ENCODE measurements at regions not wholly inside any gene's neighbourhood (a gene's known extent, or its start where the extent isn't known, plus 50 kb on each side); places are given as distances from the start of the nearest gene placed in this dataset.

DNA sequence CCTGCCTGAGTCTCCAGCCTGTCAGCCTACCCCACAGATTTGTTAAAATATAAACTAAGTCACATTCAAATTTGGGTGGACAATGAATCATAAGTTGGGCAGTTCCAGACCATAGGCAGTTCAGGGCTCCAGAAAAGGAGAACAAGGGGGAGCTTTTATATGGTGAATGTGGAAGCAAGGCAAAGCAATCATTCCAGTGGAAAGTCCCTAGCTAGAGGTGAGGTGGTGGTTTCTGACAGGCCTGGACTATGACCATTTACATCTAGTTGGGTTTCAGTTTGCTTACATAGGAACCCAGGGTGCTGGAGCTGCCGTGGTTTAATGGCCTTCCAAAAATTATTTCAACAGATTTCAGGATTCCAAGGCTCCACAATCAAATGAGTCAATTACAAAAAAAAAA lies 207.3 kb downstream of the AEBP2 start:
- DNase-seq (ENCODE audit: low spot score) = no peak
- in situ Hi-C loops (cut with MboI; ENCODE audit: low sequenced_read_pairs, unreplicated experiment) = no loop called here
- TF ChIP-seq CTCF (IDR thresholded peaks at IDR 0.05; ENCODE audit: borderline replicate concordance, control extremely low read depth, extremely low read depth, insufficient read depth, missing control alignments) = no peak

DNA sequence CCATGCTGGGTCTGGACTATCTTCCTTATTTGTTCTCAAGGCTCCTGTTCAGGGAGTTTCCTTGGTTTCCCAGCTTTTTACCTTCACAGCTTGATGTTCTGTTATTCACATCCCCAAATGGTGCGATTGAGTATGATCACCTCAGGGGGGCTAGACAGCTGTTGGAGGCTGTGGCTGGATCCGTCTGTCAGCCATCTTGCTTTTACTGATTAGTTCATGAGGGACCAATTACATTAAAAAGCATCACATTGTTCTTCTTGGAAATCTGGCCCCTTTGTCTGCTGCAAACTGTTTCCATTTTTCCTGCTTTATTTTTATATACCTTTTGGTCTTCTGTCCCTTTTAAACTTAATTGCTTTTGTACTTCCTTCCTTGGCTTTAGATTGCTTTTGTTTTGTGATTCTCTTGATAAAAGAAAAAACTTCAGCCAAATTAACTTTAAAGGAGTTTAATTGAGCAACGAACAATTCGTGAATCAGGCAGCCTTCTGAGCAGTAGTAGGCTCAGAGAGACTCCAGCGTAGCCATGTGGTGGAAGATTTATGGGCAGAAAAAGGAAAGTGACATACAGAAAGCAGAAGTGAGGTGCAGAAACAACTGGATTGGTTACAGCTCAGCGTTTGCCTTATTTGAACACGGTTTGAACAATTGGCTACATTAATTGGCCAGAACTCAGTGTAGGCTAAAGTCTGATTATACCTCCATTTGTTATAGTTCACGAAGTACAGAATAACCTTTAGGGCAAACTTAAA lies 208.7 kb downstream of the AEBP2 start:
- in situ Hi-C loops (cut with MboI; ENCODE audit: low sequenced_read_pairs, unreplicated experiment) = no loop called here
- DNase-seq (ENCODE audit: low spot score) = no peak
- TF ChIP-seq CTCF (IDR thresholded peaks at IDR 0.05; ENCODE audit: borderline replicate concordance, control extremely low read depth, extremely low read depth, insufficient read depth, missing control alignments) = no peak

GRCh38 chr12:19648591-19648990 lies 209.3 kb downstream of the AEBP2 start:
- no peak for DNase-seq (ENCODE audit: low spot score)
- in situ Hi-C loops (cut with MboI; ENCODE audit: low sequenced_read_pairs, unreplicated experiment) = no loop called here
- no peak for TF ChIP-seq CTCF (IDR thresholded peaks at IDR 0.05; ENCODE audit: borderline replicate concordance, control extremely low read depth, extremely low read depth, insufficient read depth, missing control alignments)

- in situ Hi-C loops (cut with MboI; ENCODE audit: low sequenced_read_pairs, unreplicated experiment) = no loop called here
- no peak for DNase-seq (ENCODE audit: low spot score)
- no peak for TF ChIP-seq CTCF (IDR thresholded peaks at IDR 0.05; ENCODE audit: borderline replicate concordance, control extremely low read depth, extremely low read depth, insufficient read depth, missing control alignments)
Observed at GRCh38 chr12:19652386-19652785, 213.1 kb downstream of the AEBP2 start.

GRCh38 chr12:19654650-19655376 lies 215.5 kb downstream of the AEBP2 start:
- no peak for DNase-seq (ENCODE audit: low spot score)
- in situ Hi-C loops (cut with MboI; ENCODE audit: low sequenced_read_pairs, unreplicated experiment) = no loop called here
- TF ChIP-seq CTCF (IDR thresholded peaks at IDR 0.05; ENCODE audit: borderline replicate concordance, control extremely low read depth, extremely low read depth, insufficient read depth, missing control alignments) = no peak

GRCh38 chr12:19657118-19657731 lies 217.9 kb downstream of the AEBP2 start:
- in situ Hi-C loops (cut with MboI; ENCODE audit: low sequenced_read_pairs, unreplicated experiment) = no loop called here
- TF ChIP-seq CTCF (IDR thresholded peaks at IDR 0.05; ENCODE audit: borderline replicate concordance, control extremely low read depth, extremely low read depth, insufficient read depth, missing control alignments) = no peak
- no peak for DNase-seq (ENCODE audit: low spot score)
